BE2C (cell line): ENCODE measurements at regions not wholly inside any gene's neighbourhood (a gene's known extent, or its start where the extent isn't known, plus 50 kb on each side); places are given as distances from the start of the nearest gene placed in this dataset.

Source experiments
- DNase-seq: peaks from one replicate; pipeline ENCODE4 v3.0.0-alpha.2; 2020
- H3K27me3 ChIP-seq: fragments of 250-450 bp; sonication (Bioruptor Pico); 2 replicates; pipeline ENCODE4 v1.5.1; 2020; ENCODE audit warnings: mild to moderate bottlenecking
- H3K36me3 ChIP-seq: fragments of 250-450 bp; sonication (Bioruptor Pico); 2 replicates; pipeline ENCODE4 v1.5.1; 2020; ENCODE audit warnings: mild to moderate bottlenecking
- H3K4me1 ChIP-seq: fragments of 250-450 bp; sonication (Bioruptor Pico); 2 replicates; pipeline ENCODE4 v1.5.1; 2020
- H3K4me3 ChIP-seq: 2 replicates; pipeline ENCODE4 v1.5.1; 2011; ENCODE audit warnings: low read depth, low read length
- H3K9me3 ChIP-seq: fragments of 250-450 bp; sonication (Bioruptor Pico); 2 replicates; pipeline ENCODE4 v1.5.1; 2020
- TF ChIP-seq, protein P1 (sequence below): IDR thresholded peaks from 2 replicates; pipeline ENCODE4 v1.5.1; 2012; ENCODE audit warnings: mild to moderate bottlenecking, low read depth, low read length

DNA sequence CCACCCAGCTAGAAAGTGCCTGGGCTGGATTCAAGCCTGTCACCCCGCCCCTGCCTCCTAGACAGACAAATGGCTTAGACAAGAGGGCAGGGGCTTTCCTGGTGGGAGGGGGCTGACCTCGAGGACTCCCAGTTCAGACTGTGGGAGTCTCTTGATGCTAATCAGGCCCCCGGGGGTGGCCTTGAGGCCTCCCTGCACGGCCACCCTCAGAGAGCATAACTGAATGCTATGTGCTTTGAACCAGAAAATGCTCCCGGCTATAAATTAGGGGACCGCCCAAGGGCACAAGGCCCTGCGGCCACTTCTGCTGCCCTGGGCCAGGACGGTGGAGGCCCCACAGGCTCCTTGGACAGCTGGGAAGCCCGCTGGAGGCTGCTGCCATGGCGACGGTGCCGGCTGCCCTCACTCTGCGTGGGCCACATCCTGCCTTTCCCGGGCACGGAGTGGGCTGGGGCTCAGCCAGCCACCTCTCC is 111.0 kb upstream of the NCOR2 start:
- Histone ChIP-seq H3K27me3 (no peaks in the 10 kb centered on the region), H3K36me3 (no peaks in the 10 kb centered on the region), H3K4me1 (peaks cover 21% of the 10 kb centered on the region), H3K4me3 (no peak overlapping the region), H3K9me3 (no peaks in the 10 kb centered on the region)
- TF ChIP-seq, protein P1, sequence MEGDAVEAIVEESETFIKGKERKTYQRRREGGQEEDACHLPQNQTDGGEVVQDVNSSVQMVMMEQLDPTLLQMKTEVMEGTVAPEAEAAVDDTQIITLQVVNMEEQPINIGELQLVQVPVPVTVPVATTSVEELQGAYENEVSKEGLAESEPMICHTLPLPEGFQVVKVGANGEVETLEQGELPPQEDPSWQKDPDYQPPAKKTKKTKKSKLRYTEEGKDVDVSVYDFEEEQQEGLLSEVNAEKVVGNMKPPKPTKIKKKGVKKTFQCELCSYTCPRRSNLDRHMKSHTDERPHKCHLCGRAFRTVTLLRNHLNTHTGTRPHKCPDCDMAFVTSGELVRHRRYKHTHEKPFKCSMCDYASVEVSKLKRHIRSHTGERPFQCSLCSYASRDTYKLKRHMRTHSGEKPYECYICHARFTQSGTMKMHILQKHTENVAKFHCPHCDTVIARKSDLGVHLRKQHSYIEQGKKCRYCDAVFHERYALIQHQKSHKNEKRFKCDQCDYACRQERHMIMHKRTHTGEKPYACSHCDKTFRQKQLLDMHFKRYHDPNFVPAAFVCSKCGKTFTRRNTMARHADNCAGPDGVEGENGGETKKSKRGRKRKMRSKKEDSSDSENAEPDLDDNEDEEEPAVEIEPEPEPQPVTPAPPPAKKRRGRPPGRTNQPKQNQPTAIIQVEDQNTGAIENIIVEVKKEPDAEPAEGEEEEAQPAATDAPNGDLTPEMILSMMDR: no peak
- no peak for DNase-seq

DNA sequence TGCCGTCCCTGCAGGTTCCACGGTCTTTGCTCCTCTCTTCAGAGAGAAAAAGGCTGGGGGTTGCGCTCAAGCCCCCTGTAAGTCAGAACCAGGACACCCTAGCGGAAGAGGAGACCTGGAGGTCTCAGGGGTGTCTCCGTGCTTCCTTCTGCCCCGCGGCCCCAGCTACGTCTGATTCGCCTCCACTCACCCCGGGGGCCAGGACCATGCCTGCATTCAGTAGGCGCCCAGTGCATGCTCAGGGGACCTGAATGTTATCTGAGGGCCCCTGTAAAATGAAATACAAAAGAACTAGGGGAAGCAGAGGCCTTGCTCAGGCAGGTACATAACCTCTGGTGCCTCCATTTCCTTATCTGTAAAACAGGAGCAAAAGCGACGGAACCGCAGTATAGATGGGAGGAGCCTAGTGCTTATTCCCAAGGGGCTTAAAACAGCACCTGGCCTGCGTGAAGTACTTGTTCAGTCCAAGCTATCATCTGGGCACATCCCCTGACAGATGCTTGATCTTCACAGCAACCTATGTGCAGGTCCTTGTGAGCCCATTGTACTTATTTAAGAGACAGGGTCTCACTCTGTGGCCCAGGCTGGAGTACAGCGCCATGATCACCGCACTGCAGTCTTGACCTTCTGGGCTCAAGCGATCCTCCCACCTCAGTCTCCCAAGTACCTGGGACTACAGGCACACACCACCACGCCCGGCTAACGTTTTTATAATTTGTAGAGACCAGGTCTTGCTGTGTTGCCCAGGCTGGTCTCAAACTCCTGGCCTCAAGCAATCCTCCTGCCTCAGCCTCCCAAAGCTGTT is 110.3 kb upstream of the NCOR2 start:
- no peaks in the 10 kb centered on the region for H3K36me3 ChIP-seq
- H3K9me3 ChIP-seq: no peaks in the 10 kb centered on the region
- no peaks in the 10 kb centered on the region for H3K27me3 ChIP-seq
- no peak for DNase-seq
- TF ChIP-seq, protein P1: no peak
- H3K4me3 ChIP-seq: no peak overlapping the region
- peaks cover 21% of the 10 kb centered on the region for H3K4me1 ChIP-seq

DNA sequence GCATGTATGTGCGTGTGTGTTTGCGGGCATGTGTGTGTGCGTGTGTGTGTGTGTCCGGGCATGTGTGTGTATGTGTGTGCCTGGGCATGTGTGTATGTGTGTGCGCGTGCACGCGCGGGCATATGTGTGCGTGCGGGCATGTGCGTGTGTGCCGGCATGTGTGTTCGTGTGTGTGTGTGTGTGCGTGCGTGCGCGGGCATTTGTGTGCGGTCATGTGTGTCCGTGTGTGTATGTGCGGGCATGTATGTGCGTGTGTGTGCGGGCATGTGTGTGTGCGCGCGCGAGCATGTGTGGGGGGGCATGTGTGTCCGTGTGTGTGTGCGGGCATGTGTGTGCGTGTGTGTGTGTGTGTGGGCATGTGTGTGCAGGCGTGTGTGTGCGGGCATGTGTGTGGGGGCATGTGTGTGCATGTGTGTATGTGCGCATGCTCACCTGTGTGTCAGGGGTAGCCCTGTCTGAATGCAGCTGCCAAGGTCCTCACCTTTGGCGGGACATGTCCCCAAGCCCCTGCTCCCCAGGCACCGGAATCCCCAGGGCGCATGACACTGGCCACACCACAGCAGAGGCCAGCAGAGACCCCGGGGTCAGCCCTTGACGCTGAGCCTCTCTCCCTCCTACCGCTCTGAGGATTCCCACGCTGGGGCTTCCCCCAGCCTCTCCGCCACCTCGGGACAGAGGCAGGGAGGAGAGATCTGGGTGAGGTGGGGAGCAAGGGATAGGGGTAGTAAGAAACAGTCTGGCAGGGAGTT is 109.5 kb upstream of the NCOR2 start:
- TF ChIP-seq, protein P1: no peak
- Histone ChIP-seq H3K36me3 (no peaks in the 10 kb centered on the region), H3K4me1 (peaks cover 17% of the 10 kb centered on the region), H3K4me3 (no peak overlapping the region), H3K9me3 (no peaks in the 10 kb centered on the region), H3K27me3 (no peaks in the 10 kb centered on the region)
- no peak for DNase-seq

DNA sequence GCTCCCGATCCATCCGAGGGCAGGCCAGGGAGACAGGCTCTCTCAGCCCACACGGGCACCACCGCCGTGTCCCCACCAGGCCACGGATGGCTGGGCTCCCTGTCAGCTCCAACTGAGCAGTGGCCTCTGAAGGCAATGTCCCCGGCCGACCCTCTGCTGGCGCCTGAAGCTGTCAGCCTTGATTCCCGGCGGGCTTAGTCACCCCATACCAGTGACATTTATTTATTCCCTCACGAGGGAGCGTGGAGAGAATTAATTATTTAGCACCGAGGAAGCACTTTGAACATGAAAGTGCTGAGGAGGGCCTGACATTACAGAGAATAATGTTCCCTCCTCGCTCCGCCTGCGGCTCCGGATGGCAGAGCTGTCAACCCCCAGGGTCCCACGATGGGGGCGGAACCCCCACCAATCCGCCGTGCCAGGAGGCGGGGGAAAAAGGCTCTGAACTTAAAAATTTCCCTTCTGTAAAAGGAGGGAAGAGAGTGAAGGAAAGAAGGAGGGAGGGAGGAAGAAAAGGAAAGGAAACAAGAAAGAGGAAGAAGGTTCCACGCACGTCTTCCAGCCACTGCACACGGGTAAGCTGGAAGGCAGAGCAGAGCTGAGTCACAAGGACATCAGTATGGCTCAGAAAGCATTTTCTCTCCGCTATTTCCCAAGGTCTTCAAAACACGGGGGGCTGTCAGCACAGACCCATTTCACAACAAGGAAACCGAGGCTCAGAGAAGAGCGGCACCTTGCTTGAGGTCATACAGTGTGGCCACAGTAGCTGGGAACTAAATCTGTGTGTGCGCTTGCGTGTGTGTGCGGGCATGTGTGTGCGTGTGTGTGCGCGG is 108.7 kb upstream of the NCOR2 start:
- no peak for DNase-seq
- H3K4me1 ChIP-seq: peaks cover 10% of the 10 kb centered on the region
- H3K27me3 ChIP-seq: no peaks in the 10 kb centered on the region
- TF ChIP-seq, protein P1: no peak
- no peaks in the 10 kb centered on the region for H3K9me3 ChIP-seq
- no peaks in the 10 kb centered on the region for H3K36me3 ChIP-seq
- no peak overlapping the region for H3K4me3 ChIP-seq

DNA sequence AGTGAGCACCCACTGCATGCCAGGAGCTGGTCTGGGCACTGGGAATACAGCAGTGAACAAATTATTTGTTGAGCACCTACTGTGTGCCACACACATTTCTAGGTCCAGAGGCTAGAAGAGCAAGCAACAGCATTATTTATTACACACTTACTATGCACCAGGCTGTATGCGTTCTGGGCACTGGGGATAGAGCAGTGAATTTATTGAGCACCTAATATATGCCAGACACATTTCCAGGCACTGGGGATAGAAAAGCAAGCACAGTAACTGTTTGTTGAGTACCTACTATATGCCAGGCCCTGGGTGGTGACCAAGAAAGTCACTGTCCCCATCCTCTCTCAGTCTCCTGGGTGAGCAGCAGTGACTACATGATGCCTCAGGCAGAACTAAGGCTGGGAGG is 107.5 kb upstream of the NCOR2 start:
- Histone ChIP-seq H3K9me3 (no peaks in the 10 kb centered on the region), H3K27me3 (no peaks in the 10 kb centered on the region), H3K36me3 (no peaks in the 10 kb centered on the region), H3K4me3 (no peak overlapping the region), H3K4me1 (peaks cover 10% of the 10 kb centered on the region)
- no peak for DNase-seq
- TF ChIP-seq, protein P1: no peak
